22Rv1 (cell line): ENCODE measurements at regions not wholly inside any gene's neighbourhood (a gene's known extent, or its start where the extent isn't known, plus 50 kb on each side); places are given as distances from the start of the nearest gene placed in this dataset.

Source experiments
- CTCF ChIP-seq: fragments of 450-650 bp; IDR thresholded peaks from 2 replicates; pipeline ENCODE4 v1.5.1; 2017; ENCODE audit warnings: mild to moderate bottlenecking
- ZFX ChIP-seq: fragments of 450-650 bp; IDR thresholded peaks from 2 replicates; pipeline ENCODE4 v1.6.1; 2017; ENCODE audit warnings: antibody characterized with exemption, borderline replicate concordance

GRCh38 chr4:112840619-112841018 lies 203.7 kb downstream of the LARP7 start:
- TF ChIP-seq CTCF (no peak), ZFX (no peak)
